ENCODE measurements at regions not wholly inside any gene's neighbourhood (a gene's known extent, or its start where the extent isn't known, plus 50 kb on each side); places are given as distances from the start of the nearest gene placed in this dataset.

DNA sequence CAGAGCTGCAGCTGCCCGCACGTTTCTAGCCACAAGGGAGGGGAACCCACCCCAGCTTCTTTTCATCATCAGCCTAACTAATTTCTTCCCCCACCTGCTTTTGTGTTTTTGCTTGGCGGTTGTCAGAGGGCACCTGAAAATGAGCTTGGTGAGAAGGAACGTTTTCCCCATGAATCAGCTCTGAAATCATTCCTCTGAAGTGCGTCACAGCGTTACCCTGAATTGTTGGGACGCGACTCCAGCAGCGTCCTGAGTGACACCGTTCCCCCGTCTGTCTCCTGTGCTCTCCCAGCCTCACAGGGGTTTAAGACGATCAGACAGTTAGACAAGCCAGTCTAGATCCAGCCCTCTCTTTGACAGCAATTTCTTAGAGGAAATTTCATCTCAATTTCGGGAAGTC is 722.9 kb upstream of the EEF2KMT start:
- Histone ChIP-seq H3K27me3 (ENCODE audit: insufficient read depth) (no peaks in the 10 kb centered on the region), H3K36me3 (ENCODE audit: insufficient read depth) (no peaks in the 10 kb centered on the region), H4K20me1 (replicated peaks; ENCODE audit: insufficient read depth) (no peaks in the 10 kb centered on the region), H3F3A (replicated peaks; ENCODE audit: low read depth) (no peaks in the 10 kb centered on the region), H3K4me1 (ENCODE audit: insufficient read depth) (no peaks in the 10 kb centered on the region), H3K27ac (ENCODE audit: low read depth) (no peak overlapping the region), H3K4me2 (no peak overlapping the region), H2AFZ (no peak overlapping the region), H3K9me2 (ENCODE audit: insufficient read depth) (no peaks in the 10 kb centered on the region), H3K79me2 (replicated peaks; ENCODE audit: insufficient read depth) (no peaks in the 10 kb centered on the region), H3K4me3 (no peak overlapping the region)
- Mint-ChIP-seq H3K4me3 (no peak overlapping the region), H3K36me3 (ENCODE audit: low read depth) (no peaks in the 10 kb centered on the region), H3K4me1 (no peaks in the 10 kb centered on the region), H3K27ac (no peak overlapping the region), H3K9me3 (no peaks in the 10 kb centered on the region), H3K27me3 (ENCODE audit: insufficient read depth, low read depth, poor library complexity) (peaks cover 2% of the 10 kb centered on the region)
- TF ChIP-seq ZNF114 (CRISPR knock-in tag; IDR thresholded peaks at IDR 0.05) (no peak), NANOG (IDR thresholded peaks at IDR 0.05; ENCODE audit: borderline replicate concordance) (no peak), POLR2AphosphoS5 (IDR thresholded peaks at IDR 0.05; ENCODE audit: low read depth) (no peak), ZNF331 (CRISPR knock-in tag; IDR thresholded peaks at IDR 0.05; ENCODE audit: low read depth) (no peak), EZH2 (IDR thresholded peaks at IDR 0.05; ENCODE audit: low read depth, unreplicated experiment) (no peak), CREB1 (CRISPR knock-in tag; IDR thresholded peaks at IDR 0.05; ENCODE audit: low read depth) (no peak), STAT1 (IDR thresholded peaks at IDR 0.05; ENCODE audit: unreplicated experiment) (no peak), JUNB (IDR thresholded peaks at IDR 0.05; ENCODE audit: unreplicated experiment) (no peak), EZH2phosphoT487 (IDR thresholded peaks at IDR 0.05; ENCODE audit: unreplicated experiment) (no peak)
- TF ChIP-seq, protein P1, sequence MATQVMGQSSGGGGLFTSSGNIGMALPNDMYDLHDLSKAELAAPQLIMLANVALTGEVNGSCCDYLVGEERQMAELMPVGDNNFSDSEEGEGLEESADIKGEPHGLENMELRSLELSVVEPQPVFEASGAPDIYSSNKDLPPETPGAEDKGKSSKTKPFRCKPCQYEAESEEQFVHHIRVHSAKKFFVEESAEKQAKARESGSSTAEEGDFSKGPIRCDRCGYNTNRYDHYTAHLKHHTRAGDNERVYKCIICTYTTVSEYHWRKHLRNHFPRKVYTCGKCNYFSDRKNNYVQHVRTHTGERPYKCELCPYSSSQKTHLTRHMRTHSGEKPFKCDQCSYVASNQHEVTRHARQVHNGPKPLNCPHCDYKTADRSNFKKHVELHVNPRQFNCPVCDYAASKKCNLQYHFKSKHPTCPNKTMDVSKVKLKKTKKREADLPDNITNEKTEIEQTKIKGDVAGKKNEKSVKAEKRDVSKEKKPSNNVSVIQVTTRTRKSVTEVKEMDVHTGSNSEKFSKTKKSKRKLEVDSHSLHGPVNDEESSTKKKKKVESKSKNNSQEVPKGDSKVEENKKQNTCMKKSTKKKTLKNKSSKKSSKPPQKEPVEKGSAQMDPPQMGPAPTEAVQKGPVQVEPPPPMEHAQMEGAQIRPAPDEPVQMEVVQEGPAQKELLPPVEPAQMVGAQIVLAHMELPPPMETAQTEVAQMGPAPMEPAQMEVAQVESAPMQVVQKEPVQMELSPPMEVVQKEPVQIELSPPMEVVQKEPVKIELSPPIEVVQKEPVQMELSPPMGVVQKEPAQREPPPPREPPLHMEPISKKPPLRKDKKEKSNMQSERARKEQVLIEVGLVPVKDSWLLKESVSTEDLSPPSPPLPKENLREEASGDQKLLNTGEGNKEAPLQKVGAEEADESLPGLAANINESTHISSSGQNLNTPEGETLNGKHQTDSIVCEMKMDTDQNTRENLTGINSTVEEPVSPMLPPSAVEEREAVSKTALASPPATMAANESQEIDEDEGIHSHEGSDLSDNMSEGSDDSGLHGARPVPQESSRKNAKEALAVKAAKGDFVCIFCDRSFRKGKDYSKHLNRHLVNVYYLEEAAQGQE (IDR thresholded peaks at IDR 0.05; ENCODE audit: unreplicated experiment) = no peak
- TF ChIP-seq, protein P2, sequence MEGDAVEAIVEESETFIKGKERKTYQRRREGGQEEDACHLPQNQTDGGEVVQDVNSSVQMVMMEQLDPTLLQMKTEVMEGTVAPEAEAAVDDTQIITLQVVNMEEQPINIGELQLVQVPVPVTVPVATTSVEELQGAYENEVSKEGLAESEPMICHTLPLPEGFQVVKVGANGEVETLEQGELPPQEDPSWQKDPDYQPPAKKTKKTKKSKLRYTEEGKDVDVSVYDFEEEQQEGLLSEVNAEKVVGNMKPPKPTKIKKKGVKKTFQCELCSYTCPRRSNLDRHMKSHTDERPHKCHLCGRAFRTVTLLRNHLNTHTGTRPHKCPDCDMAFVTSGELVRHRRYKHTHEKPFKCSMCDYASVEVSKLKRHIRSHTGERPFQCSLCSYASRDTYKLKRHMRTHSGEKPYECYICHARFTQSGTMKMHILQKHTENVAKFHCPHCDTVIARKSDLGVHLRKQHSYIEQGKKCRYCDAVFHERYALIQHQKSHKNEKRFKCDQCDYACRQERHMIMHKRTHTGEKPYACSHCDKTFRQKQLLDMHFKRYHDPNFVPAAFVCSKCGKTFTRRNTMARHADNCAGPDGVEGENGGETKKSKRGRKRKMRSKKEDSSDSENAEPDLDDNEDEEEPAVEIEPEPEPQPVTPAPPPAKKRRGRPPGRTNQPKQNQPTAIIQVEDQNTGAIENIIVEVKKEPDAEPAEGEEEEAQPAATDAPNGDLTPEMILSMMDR (conservative IDR thresholded peaks at IDR 0.05; ENCODE audit: low read depth in 2 of 2) = no peak
- TF ChIP-seq, protein P3, sequence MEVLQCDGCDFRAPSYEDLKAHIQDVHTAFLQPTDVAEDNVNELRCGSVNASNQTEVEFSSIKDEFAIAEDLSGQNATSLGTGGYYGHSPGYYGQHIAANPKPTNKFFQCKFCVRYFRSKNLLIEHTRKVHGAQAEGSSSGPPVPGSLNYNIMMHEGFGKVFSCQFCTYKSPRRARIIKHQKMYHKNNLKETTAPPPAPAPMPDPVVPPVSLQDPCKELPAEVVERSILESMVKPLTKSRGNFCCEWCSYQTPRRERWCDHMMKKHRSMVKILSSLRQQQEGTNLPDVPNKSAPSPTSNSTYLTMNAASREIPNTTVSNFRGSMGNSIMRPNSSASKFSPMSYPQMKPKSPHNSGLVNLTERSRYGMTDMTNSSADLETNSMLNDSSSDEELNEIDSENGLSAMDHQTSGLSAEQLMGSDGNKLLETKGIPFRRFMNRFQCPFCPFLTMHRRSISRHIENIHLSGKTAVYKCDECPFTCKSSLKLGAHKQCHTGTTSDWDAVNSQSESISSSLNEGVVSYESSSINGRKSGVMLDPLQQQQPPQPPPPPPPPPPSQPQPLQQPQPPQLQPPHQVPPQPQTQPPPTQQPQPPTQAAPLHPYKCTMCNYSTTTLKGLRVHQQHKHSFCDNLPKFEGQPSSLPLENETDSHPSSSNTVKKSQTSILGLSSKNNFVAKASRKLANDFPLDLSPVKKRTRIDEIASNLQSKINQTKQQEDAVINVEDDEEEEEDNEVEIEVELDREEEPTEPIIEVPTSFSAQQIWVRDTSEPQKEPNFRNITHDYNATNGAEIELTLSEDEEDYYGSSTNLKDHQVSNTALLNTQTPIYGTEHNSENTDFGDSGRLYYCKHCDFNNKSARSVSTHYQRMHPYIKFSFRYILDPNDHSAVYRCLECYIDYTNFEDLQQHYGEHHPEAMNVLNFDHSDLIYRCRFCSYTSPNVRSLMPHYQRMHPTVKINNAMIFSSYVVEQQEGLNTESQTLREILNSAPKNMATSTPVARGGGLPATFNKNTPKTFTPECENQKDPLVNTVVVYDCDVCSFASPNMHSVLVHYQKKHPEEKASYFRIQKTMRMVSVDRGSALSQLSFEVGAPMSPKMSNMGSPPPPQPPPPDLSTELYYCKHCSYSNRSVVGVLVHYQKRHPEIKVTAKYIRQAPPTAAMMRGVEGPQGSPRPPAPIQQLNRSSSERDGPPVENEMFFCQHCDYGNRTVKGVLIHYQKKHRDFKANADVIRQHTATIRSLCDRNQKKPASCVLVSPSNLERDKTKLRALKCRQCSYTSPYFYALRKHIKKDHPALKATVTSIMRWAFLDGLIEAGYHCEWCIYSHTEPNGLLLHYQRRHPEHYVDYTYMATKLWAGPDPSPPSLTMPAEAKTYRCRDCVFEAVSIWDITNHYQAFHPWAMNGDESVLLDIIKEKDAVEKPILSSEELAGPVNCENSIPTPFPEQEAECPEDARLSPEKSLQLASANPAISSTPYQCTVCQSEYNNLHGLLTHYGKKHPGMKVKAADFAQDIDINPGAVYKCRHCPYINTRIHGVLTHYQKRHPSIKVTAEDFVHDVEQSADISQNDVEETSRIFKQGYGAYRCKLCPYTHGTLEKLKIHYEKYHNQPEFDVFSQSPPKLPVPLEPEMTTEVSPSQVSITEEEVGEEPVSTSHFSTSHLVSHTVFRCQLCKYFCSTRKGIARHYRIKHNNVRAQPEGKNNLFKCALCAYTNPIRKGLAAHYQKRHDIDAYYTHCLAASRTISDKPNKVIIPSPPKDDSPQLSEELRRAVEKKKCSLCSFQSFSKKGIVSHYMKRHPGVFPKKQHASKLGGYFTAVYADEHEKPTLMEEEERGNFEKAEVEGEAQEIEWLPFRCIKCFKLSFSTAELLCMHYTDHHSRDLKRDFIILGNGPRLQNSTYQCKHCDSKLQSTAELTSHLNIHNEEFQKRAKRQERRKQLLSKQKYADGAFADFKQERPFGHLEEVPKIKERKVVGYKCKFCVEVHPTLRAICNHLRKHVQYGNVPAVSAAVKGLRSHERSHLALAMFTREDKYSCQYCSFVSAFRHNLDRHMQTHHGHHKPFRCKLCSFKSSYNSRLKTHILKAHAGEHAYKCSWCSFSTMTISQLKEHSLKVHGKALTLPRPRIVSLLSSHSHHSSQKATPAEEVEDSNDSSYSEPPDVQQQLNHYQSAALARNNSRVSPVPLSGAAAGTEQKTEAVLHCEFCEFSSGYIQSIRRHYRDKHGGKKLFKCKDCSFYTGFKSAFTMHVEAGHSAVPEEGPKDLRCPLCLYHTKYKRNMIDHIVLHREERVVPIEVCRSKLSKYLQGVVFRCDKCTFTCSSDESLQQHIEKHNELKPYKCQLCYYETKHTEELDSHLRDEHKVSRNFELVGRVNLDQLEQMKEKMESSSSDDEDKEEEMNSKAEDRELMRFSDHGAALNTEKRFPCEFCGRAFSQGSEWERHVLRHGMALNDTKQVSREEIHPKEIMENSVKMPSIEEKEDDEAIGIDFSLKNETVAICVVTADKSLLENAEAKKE (CRISPR knock-in tag; IDR thresholded peaks at IDR 0.05) = no peak
- TF ChIP-seq, protein P4, sequence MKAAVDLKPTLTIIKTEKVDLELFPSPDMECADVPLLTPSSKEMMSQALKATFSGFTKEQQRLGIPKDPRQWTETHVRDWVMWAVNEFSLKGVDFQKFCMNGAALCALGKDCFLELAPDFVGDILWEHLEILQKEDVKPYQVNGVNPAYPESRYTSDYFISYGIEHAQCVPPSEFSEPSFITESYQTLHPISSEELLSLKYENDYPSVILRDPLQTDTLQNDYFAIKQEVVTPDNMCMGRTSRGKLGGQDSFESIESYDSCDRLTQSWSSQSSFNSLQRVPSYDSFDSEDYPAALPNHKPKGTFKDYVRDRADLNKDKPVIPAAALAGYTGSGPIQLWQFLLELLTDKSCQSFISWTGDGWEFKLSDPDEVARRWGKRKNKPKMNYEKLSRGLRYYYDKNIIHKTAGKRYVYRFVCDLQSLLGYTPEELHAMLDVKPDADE (IDR thresholded peaks at IDR 0.05) = no peak
- ATAC-seq = no peak
- no peak for DNase-seq (ENCODE audit: low spot score)
